Motor neuron (in vitro differentiated cells): ENCODE measurements at regions not wholly inside any gene's neighbourhood (a gene's known extent, or its start where the extent isn't known, plus 50 kb on each side); places are given as distances from the start of the nearest gene placed in this dataset.
"Not testable (repeated sequence)": the region's sequence is repeated elsewhere in the genome, so short reads cannot be mapped to it uniquely, and the experiment has no call there.

Experiments
- ATAC-seq, 8 experiments: fragments of 200-7000 bp; cut with Tn5 transposase; replicated peaks in 6 of 8; 2 replicates each; pipeline ENCODE4 v1.8.0; 2021; ENCODE audit warnings: mild to moderate bottlenecking in 8 of 8, moderate library complexity in 8 of 8
- H3K27ac ChIP-seq, 2 donors: fragments of 250-450 bp; sonication (Bioruptor Pico); 2 replicates each; pipeline ENCODE4 v1.9.0; 2021; ENCODE audit warnings: antibody characterized with exemption in 2 of 2, mild to moderate bottlenecking in 2 of 2, moderate library complexity in 1 of 2
- H3K4me1 ChIP-seq, 2 donors: fragments of 250-450 bp; sonication (Bioruptor Pico); replicated peaks in 1 of 2; 2 replicates each; pipeline ENCODE4 v1.6.1; 2021; ENCODE audit warnings: antibody characterized with exemption in 2 of 2, mild to moderate bottlenecking in 2 of 2, moderate library complexity in 1 of 2
- H3K4me3 ChIP-seq, 5 donors: fragments of 250-450 bp; sonication (Bioruptor Pico); 2 replicates each; pipeline ENCODE4 v1.9.0; 2021; ENCODE audit warnings: antibody characterized with exemption in 5 of 5, mild to moderate bottlenecking in 5 of 5, moderate library complexity in 4 of 5
- WGBS, 10 experiments: fragments of 450-650 bp; shearing (Covaris generic); methylation state at CpG; one replicate each; pipeline ENCODE4 v1.0.0; 2022; 5-methylcytosine and 5-hydroxymethylcytosine counted together
- in situ Hi-C, 9 experiments: fragments of 400-800 bp; cut with MboI; loops; one replicate each; pipeline ENCODE4 v1.15.0; 2021; ENCODE audit warnings: low sequenced_read_pairs in 9 of 9, low pct_unique_long_range_greater_than_20kb in 2 of 9; ENCODE audit not compliant: unreplicated experiment in 9 of 9

DNA sequence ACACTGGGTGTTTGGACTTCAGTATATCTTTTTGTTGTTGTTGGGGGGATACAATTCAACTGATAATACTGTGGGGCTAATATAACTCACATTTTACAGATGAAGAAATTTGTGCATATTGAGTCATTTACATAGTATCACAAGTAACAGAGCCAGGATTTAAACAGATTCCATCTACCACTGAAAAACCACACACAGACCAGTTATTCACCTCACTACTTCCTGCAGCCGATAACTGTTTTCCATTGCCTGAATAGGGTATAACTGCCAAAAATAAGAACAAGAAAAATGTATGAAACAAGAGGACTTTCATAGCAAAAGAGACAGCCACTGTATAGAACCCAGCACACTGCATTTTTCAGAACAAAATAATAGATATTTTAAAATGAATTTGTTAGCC, 215.8 kb upstream of the CNTN6 start:
- no peak overlapping the region for H3K4me3 ChIP-seq
- peaks cover 0 to 13% of the 10 kb centered on the region in 2 donors for H3K4me1 ChIP-seq
- no peak overlapping the region for H3K27ac ChIP-seq
- no peak for ATAC-seq
- WGBS, 10 experiments: 9 to 100% (median 83%) methylated on average over 1 of the region's 1 CpG; no CpG with 5 or more reads in 2 of the 10 experiments
- in situ Hi-C loops: no loop called here

- no peak for ATAC-seq
- Histone ChIP-seq H3K4me3 (no peak overlapping the region), H3K27ac (no peak overlapping the region), H3K4me1 (no peaks in the 10 kb centered on the region)
- WGBS, 10 experiments: 23 to 100% (median 54%) methylated on average over 1 of the region's 1 CpG
- in situ Hi-C loops: no loop called here
These were observed 214.1 kb upstream of the CNTN6 start for GRCh38 chr3:878746-879145.

DNA sequence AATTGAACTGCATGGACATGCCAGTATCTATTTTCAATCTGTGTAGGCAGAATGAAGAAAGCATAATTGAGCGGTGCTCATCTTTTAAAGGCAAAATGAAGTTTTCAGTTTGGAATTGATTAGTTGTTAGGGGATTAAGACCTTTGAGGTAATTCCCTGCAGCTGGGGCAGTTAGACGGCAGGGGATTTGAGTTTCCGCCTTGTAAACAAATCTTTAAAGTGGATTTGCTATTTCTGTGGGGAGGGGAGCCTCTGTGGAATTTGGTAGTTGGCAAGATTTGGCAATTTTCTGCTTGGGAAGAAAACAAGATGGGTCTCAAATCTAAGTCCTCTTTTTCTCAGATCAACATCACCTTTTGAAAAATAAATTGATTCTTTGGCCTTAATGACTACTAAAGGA, 212.5 kb upstream of the CNTN6 start:
- in situ Hi-C loops: no loop called here
- no peak overlapping the region for H3K27ac ChIP-seq
- WGBS, 10 experiments: 20 to 100% (median 61%) methylated on average over 1 to 3 of the region's 3 CpGs; no CpG with 5 or more reads in 2 of the 10 experiments
- no peaks in the 10 kb centered on the region for H3K4me1 ChIP-seq
- H3K4me3 ChIP-seq: no peak overlapping the region
- ATAC-seq: no peak

GRCh38 chr3:882533-882932, 210.3 kb upstream of the CNTN6 start:
- ATAC-seq: no peak
- H3K4me1 ChIP-seq: no peaks in the 10 kb centered on the region
- in situ Hi-C loops: no loop called here
- no peak overlapping the region for H3K27ac ChIP-seq
- no peak overlapping the region for H3K4me3 ChIP-seq
- 4 to 83% (median 38%) methylated on average over 1 to 3 of the region's 3 CpGs; no CpG with 5 or more reads in 1 of the 10 experiments for WGBS, 10 experiments

DNA sequence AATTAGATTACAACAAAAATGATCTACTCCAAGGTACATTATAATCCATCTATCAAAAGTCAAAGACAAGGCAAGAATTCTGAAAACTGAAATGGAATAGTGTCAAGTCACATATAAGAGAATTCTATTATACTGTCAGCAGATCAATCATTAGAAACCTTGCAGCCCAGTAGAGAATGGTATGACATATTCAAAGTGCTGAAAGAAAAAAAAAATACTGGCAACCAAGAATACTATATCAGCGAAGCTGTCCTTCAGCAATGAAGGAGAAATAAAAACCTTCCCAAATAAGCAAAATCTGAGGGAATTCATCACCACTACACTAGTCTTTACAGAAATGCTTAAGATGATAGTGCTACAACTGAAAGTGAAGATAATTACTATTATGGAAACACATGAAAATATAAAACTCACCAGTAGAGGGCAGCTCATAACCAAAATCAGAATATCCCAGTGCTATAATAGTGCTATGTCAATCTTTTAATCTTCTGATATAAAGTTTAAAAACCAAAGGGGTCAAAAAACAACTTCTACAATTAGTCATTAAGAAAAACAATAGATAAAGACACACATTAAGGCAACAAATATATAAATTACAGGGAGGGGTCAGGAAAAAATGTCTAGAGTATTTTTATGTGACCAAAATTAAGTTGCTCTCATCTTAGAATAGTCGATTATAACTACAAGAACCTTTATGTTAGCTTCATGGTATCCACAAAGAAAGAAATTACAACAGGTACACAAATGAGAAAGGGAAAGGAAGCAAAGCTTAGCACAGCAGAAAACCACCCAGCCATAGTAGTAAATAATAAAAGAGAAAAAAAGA, 190.7 kb upstream of the CNTN6 start:
- no peak overlapping the region for H3K4me3 ChIP-seq
- in situ Hi-C loops: no loop called here
- peak in 2 of 8 experiments; percentile 48 to 50 for ATAC-seq
- H3K4me1 ChIP-seq: no peaks in the 10 kb centered on the region
- H3K27ac ChIP-seq: no peak overlapping the region
- 0 to 63% (median 24%) methylated on average over 2 of the region's 2 CpGs for WGBS, 10 experiments

- H3K4me3 ChIP-seq: no peak overlapping the region
- WGBS, 10 experiments: 21 to 91% (median 71%) methylated on average over 1 to 2 of the region's 2 CpGs
- ATAC-seq: no peak
- H3K4me1 ChIP-seq: no peaks in the 10 kb centered on the region
- in situ Hi-C loops: no loop called here
- no peak overlapping the region for H3K27ac ChIP-seq
These were observed 187.6 kb upstream of the CNTN6 start for GRCh38 chr3:905217-905616.

GRCh38 chr3:906739-907138, 186.1 kb upstream of the CNTN6 start:
- no peak overlapping the region for H3K4me3 ChIP-seq
- 8 to 80% (median 61%) methylated on average over 1 to 3 of the region's 3 CpGs; no CpG with 5 or more reads in 2 of the 10 experiments for WGBS, 10 experiments

GRCh38 chr3:908839-909238, 184.0 kb upstream of the CNTN6 start:
- 0 to 100% (median 50%) methylated on average over 1 to 2 of the region's 2 CpGs; no CpG with 5 or more reads in 5 of the 10 experiments for WGBS, 10 experiments
- Histone ChIP-seq H3K4me1 (no peaks in the 10 kb centered on the region), H3K27ac (no peak overlapping the region), H3K4me3 (no peak overlapping the region)
- peak in 2 of 8 experiments; percentile 53 to 74 for ATAC-seq
- in situ Hi-C loops: no loop called here

More at GRCh38 chr3:906739-907138, 186.1 kb upstream of the CNTN6 start:
- in situ Hi-C loops: no loop called here
- Histone ChIP-seq H3K27ac (no peak overlapping the region), H3K4me1 (no peaks in the 10 kb centered on the region)
- ATAC-seq: no peak

- 40 to 100% (median 64%) methylated on average over 1 to 4 of the region's 4 CpGs; no CpG with 5 or more reads in 2 of the 10 experiments for WGBS, 10 experiments
- H3K27ac ChIP-seq, H3K4me1 ChIP-seq, H3K4me3 ChIP-seq, in situ Hi-C loops: not testable (repeated sequence)
- peak in 3 of 8 experiments; percentile 29 to 50 (median 48) for ATAC-seq
These were observed 180.1 kb upstream of the CNTN6 start for GRCh38 chr3:912717-913116.

DNA sequence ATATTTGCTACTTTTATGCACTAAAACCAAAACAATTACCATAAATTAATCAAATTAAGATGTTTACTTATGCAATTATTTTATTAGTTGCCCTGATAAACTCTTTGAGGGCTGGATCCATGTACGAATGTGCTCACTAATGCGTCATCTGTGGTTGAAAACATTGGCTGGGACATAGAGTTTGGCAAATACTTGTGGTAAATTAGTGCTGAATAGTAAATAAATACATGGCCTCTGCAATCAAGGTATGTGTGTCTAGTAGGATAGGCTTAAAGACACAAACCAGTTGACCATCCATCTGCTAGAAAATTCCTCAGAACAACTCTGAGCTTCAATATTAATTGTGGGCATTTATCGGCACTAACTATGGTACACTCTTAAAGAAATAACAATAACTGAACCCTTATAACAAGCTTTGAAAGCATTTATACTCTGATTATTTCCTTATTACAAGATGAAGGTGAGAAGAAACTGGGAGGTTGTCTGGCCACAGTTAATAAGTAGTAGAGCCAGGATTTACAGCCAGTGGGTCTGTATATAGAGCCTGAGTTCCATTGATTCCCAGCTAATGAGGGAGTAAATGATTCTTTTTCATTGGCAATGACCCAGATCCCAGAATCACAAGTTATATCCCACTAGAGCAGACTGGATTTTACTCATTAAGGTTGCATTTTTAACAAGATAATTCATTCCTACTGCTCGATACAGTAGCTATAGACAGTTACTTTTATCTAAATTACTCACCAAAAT, 169.5 kb upstream of the CNTN6 start:
- no peak for ATAC-seq
- H3K27ac ChIP-seq: no peak overlapping the region
- in situ Hi-C loops: no loop called here
- 31 to 100% (median 73%) methylated on average over 2 to 4 of the region's 4 CpGs; no CpG with 5 or more reads in 2 of the 10 experiments for WGBS, 10 experiments
- H3K4me3 ChIP-seq: no peak overlapping the region
- no peaks in the 10 kb centered on the region for H3K4me1 ChIP-seq

GRCh38 chr3:930866-931265, 162.0 kb upstream of the CNTN6 start:
- Histone ChIP-seq H3K27ac (no peak overlapping the region), H3K4me1 (no peaks in the 10 kb centered on the region), H3K4me3 (no peak overlapping the region)
- WGBS, 10 experiments: 0 to 100% (median 77%) methylated on average over 1 of the region's 1 CpG; no CpG with 5 or more reads in 1 of the 10 experiments
- ATAC-seq: no peak
- in situ Hi-C loops: no loop called here

- no peak overlapping the region for H3K4me3 ChIP-seq
- H3K27ac ChIP-seq: no peak overlapping the region
- ATAC-seq: no peak
- 0 to 73% (median 36%) methylated on average over 1 to 2 of the region's 2 CpGs; no CpG with 5 or more reads in 1 of the 10 experiments for WGBS, 10 experiments
- no peaks in the 10 kb centered on the region for H3K4me1 ChIP-seq
- in situ Hi-C loops: no loop called here
These were observed 159.5 kb upstream of the CNTN6 start for GRCh38 chr3:933326-933725.

- H3K4me1 ChIP-seq: no peaks in the 10 kb centered on the region
- H3K27ac ChIP-seq: no peak overlapping the region
- in situ Hi-C loops: no loop called here
- WGBS, 10 experiments: 0 to 80% (median 44%) methylated on average over 1 of the region's 1 CpG
- no peak overlapping the region for H3K4me3 ChIP-seq
- ATAC-seq: no peak
These were observed 148.0 kb upstream of the CNTN6 start for GRCh38 chr3:944786-945185.
